ENCODE measurements at regions not wholly inside any gene's neighbourhood (a gene's known extent, or its start where the extent isn't known, plus 50 kb on each side); places are given as distances from the start of the nearest gene placed in this dataset.
"Not testable (repeated sequence)": the region's sequence is repeated elsewhere in the genome, so short reads cannot be mapped to it uniquely, and the experiment has no call there.

- not testable (repeated sequence) for ATAC-seq
Measured at GRCh38 chr9:67635067-67635466, 223.7 kb upstream of the ANKRD20A1 start.

- peak; percentile 50 for ATAC-seq
Measured at GRCh38 chr9:67611900-67612299, 246.8 kb upstream of the ANKRD20A1 start.

- not testable (repeated sequence) for ATAC-seq
Measured at GRCh38 chr9:67609872-67610271, 248.9 kb upstream of the ANKRD20A1 start.

- not testable (repeated sequence) for ATAC-seq
Measured at GRCh38 chr9:67609435-67609834, 249.3 kb upstream of the ANKRD20A1 start.

- not testable (repeated sequence) for ATAC-seq
Measured at GRCh38 chr9:67605113-67605512, 253.6 kb upstream of the ANKRD20A1 start.

GRCh38 chr9:67603609-67604008, 255.1 kb upstream of the ANKRD20A1 start:
- ATAC-seq: not testable (repeated sequence)

- ATAC-seq: not testable (repeated sequence)
Measured at GRCh38 chr9:67592424-67592823, 266.3 kb upstream of the ANKRD20A1 start.

- ATAC-seq: peak; percentile 71
Measured at GRCh38 chr9:67555874-67556273, 302.9 kb upstream of the ANKRD20A1 start.

- ATAC-seq: not testable (repeated sequence)
Measured at GRCh38 chr9:67550044-67550443, 308.7 kb upstream of the ANKRD20A1 start.

GRCh38 chr9:67529834-67530233, 328.9 kb upstream of the ANKRD20A1 start:
- ATAC-seq: not testable (repeated sequence)

GRCh38 chr9:67516938-67517337, 341.8 kb upstream of the ANKRD20A1 start:
- not testable (repeated sequence) for ATAC-seq

- ATAC-seq: not testable (repeated sequence)
Measured at GRCh38 chr9:67514587-67514986, 344.1 kb upstream of the ANKRD20A1 start.

- ATAC-seq: not testable (repeated sequence)
Measured at GRCh38 chr9:67503728-67504369, 354.9 kb upstream of the ANKRD20A1 start.

- not testable (repeated sequence) for ATAC-seq
Measured at GRCh38 chr9:67492028-67492427, 366.7 kb upstream of the ANKRD20A1 start.

- ATAC-seq: not testable (repeated sequence)
Measured at GRCh38 chr9:67477465-67477864, 381.3 kb upstream of the ANKRD20A1 start.

GRCh38 chr9:67470739-67471138, 388.0 kb upstream of the ANKRD20A1 start:
- not testable (repeated sequence) for ATAC-seq

GRCh38 chr9:67468326-67468725, 390.4 kb upstream of the ANKRD20A1 start:
- peak; percentile 82 for ATAC-seq

GRCh38 chr9:67461796-67462757, 396.7 kb upstream of the ANKRD20A1 start:
- not testable (repeated sequence) for ATAC-seq

GRCh38 chr9:67452941-67453340, 405.8 kb upstream of the ANKRD20A1 start:
- ATAC-seq: peak; percentile 46

GRCh38 chr9:67442313-67442712, 416.4 kb upstream of the ANKRD20A1 start:
- ATAC-seq: not testable (repeated sequence)

GRCh38 chr9:67437011-67437410, 421.7 kb upstream of the ANKRD20A1 start:
- not testable (repeated sequence) for ATAC-seq

- ATAC-seq: not testable (repeated sequence)
Measured at GRCh38 chr9:67424881-67425280, 432.5 kb upstream of the SPATA31A3 start.

- peak; percentile 78 for ATAC-seq
Measured at GRCh38 chr9:67423049-67423728, 430.8 kb upstream of the SPATA31A3 start.
